GM12873 (cell line): ENCODE measurements at regions not wholly inside any gene's neighbourhood (a gene's known extent, or its start where the extent isn't known, plus 50 kb on each side); places are given as distances from the start of the nearest gene placed in this dataset.

Experiments used
- CTCF ChIP-seq: IDR thresholded peaks from 2 replicates; pipeline ENCODE4 v1.5.1; 2012; ENCODE audit warnings: low read depth, mild to moderate bottlenecking, moderate library complexity, low read length, control low read depth; ENCODE audit not compliant: insufficient read depth; ENCODE audit errors: missing control alignments

GRCh38 chr6:88519301-88520016 is 353.3 kb upstream of the CNR1 start:
- no peak for TF ChIP-seq CTCF

GRCh38 chr6:88517737-88518136 is 351.6 kb upstream of the CNR1 start:
- no peak for TF ChIP-seq CTCF

- no peak for TF ChIP-seq CTCF
These were observed 347.8 kb upstream of the CNR1 start for GRCh38 chr6:88513920-88514319.

GRCh38 chr6:88513471-88513870 is 347.3 kb upstream of the CNR1 start:
- TF ChIP-seq CTCF, result no peak

GRCh38 chr6:88512951-88513350 is 346.8 kb upstream of the CNR1 start:
- no peak for TF ChIP-seq CTCF

- TF ChIP-seq CTCF, result no peak
These were observed 336.2 kb upstream of the CNR1 start for GRCh38 chr6:88502391-88502790.

- TF ChIP-seq CTCF, result no peak
These were observed 333.9 kb upstream of the CNR1 start for GRCh38 chr6:88499845-88500699.
